B cell (primary cell): ENCODE measurements at regions not wholly inside any gene's neighbourhood (a gene's known extent, or its start where the extent isn't known, plus 50 kb on each side); places are given as distances from the start of the nearest gene placed in this dataset.

ENCODE experiments used
- ATAC-seq: fragments of 200-7000 bp; cut with Tn5 transposase; one replicate; pipeline ENCODE4 v1.10.0; 2021; ENCODE audit warnings: low read depth, mild to moderate bottlenecking, moderate number of reproducible peaks, moderate library complexity
- CTCF ChIA-PET: fragments of 350-600 bp; sonication (Branson Sonifier 250); formaldehyde crosslinking; loops from one replicate; lab custom pipeline; 2021; ENCODE audit warnings: antibody characterized with exemption, inconsistent platforms; lab: Charles Lee
- POLR2A ChIA-PET: fragments of 350-600 bp; sonication (Branson Sonifier 250); formaldehyde crosslinking; loops from one replicate; lab custom pipeline; 2021; ENCODE audit warnings: antibody characterized with exemption; lab: Charles Lee
- DNase-seq: peaks from one replicate; pipeline ENCODE4 v3.0.0; 2013
- H2AFZ ChIP-seq: 2 replicates; pipeline ENCODE4 v1.6.1; 2012; ENCODE audit warnings: mild to moderate bottlenecking, low read depth, low read length; ENCODE audit not compliant: insufficient read depth, poor library complexity, severe bottlenecking
- H3K27ac ChIP-seq, 2 donors: 1 replicate in 1 of 2; 2 replicates in 1 of 2; pipeline ENCODE4 v1.5.1; 2012 to 2013; ENCODE audit warnings: low read length in 2 of 2, mild to moderate bottlenecking in 2 of 2, moderate library complexity in 1 of 2
- H3K27me3 ChIP-seq, 4 experiments: fragments of 200-600 bp in 1 of 4; sonication (generic) in 1 of 4; replicated peaks in 1 of 4; 1 replicate in 2 of 4; 2 replicates in 2 of 4; pipeline versions ENCODE4 v1.6.1 to v1.7.0; 2013 to 2016; ENCODE audit warnings: low read length in 3 of 4, mild to moderate bottlenecking in 2 of 4, mixed read lengths in 1 of 4, moderate library complexity in 1 of 4; ENCODE audit not compliant: insufficient read depth in 4 of 4, control insufficient read depth in 3 of 4; ENCODE audit errors: control extremely low read depth in 1 of 4
- H3K36me3 ChIP-seq, 2 experiments: replicated peaks in 1 of 2; 1 replicate in 1 of 2; 2 replicates in 1 of 2; pipeline versions ENCODE4 v1.6.1 to v1.7.1; 2013; ENCODE audit warnings: low read length in 1 of 2; ENCODE audit not compliant: insufficient read depth in 2 of 2, control insufficient read depth in 1 of 2; ENCODE audit errors: control extremely low read depth in 1 of 2, extremely low read depth in 1 of 2
- H3K4me1 ChIP-seq, 2 donors: fragments of 200-600 bp in 1 of 2; sonication (generic) in 1 of 2; 1 replicate in 1 of 2; 2 replicates in 1 of 2; pipeline versions ENCODE4 v1.5.1 to v1.6.1; 2013 to 2017; ENCODE audit warnings: low read length in 2 of 2; ENCODE audit not compliant: control insufficient read depth in 2 of 2, insufficient read depth in 2 of 2
- H3K4me2 ChIP-seq: replicated peaks from 2 replicates; pipeline ENCODE3; 2012; ENCODE audit warnings: mild to moderate bottlenecking, low read depth, low read length; ENCODE audit not compliant: poor library complexity, severe bottlenecking
- H3K4me3 ChIP-seq, 5 experiments: fragments of 200-600 bp in 1 of 5; sonication (generic) in 1 of 5; 1 replicate in 3 of 5; 2 replicates in 2 of 5; pipeline versions ENCODE4 v1.5.1 to v1.7.0; 2011 to 2016; ENCODE audit warnings: low read length in 4 of 5, mild to moderate bottlenecking in 4 of 5, low read depth in 2 of 5, control low read depth in 1 of 5, moderate library complexity in 1 of 5; ENCODE audit not compliant: insufficient read depth in 1 of 5; ENCODE audit errors: control extremely low read depth in 1 of 5, extremely low read depth in 1 of 5
- H3K79me2 ChIP-seq: fragments of 200-600 bp; sonication (generic); one replicate; pipeline ENCODE4 v1.6.0; 2016; ENCODE audit warnings: low read length; ENCODE audit not compliant: control insufficient read depth, insufficient read depth
- H3K9ac ChIP-seq: fragments of 200-600 bp; sonication (generic); 2 replicates; pipeline ENCODE4 v1.6.1; 2017; ENCODE audit warnings: mild to moderate bottlenecking, low read length, moderate library complexity
- H3K9me3 ChIP-seq, 3 donors: one replicate each; pipeline versions ENCODE4 v1.6.1 to v1.7.1; 2013; ENCODE audit warnings: low read length in 2 of 3; ENCODE audit not compliant: control insufficient read depth in 2 of 3, insufficient read depth in 1 of 3; ENCODE audit errors: control extremely low read depth in 1 of 3
- H4K20me1 ChIP-seq: 2 replicates; pipeline ENCODE4 v1.6.0; 2012; ENCODE audit warnings: mild to moderate bottlenecking, low read length; ENCODE audit not compliant: insufficient read depth, control insufficient read depth, poor library complexity, severe bottlenecking
- H3K27ac Mint-ChIP-seq: one replicate; pipeline ENCODE4 v1.8.0; 2021; ENCODE audit warnings: mixed read lengths
- H3K27me3 Mint-ChIP-seq: one replicate; pipeline ENCODE4 v1.8.0; 2021; ENCODE audit warnings: mixed read lengths
- H3K4me1 Mint-ChIP-seq: one replicate; pipeline ENCODE4 v1.8.0; 2021; ENCODE audit warnings: mixed read lengths
- H3K4me3 Mint-ChIP-seq: one replicate; pipeline ENCODE4 v1.8.0; 2021; ENCODE audit warnings: mixed read lengths
- H3K9me3 Mint-ChIP-seq: one replicate; pipeline ENCODE4 v1.8.0; 2022; ENCODE audit warnings: mixed read lengths; ENCODE audit not compliant: insufficient read depth
- EZH2 ChIP-seq: IDR thresholded peaks from 2 replicates; pipeline ENCODE4 v1.6.1; 2012; ENCODE audit warnings: borderline replicate concordance, low read depth, mild to moderate bottlenecking, moderate library complexity, low read length; ENCODE audit not compliant: insufficient read depth, poor library complexity, severe bottlenecking
- WGBS: methylation state at CpG from one replicate; pipeline ENCODE4 v1.1.5; 2013; ENCODE audit warnings: missing lambda C conversion rate; ENCODE audit not compliant: insufficient coverage; 5-methylcytosine and 5-hydroxymethylcytosine counted together
- intact Hi-C: fragments of 100-400 bp; cut with micrococcal nuclease; formaldehyde crosslinking; loops from one replicate; pipeline ENCODE4 v1.10.0; 2022
- TF ChIP-seq, protein P1 (sequence below): fragments of 200-600 bp; IDR thresholded peaks from one replicate; pipeline ENCODE4 v1.8.0; 2022; ENCODE audit warnings: antibody characterized with exemption, mild to moderate bottlenecking

DNA sequence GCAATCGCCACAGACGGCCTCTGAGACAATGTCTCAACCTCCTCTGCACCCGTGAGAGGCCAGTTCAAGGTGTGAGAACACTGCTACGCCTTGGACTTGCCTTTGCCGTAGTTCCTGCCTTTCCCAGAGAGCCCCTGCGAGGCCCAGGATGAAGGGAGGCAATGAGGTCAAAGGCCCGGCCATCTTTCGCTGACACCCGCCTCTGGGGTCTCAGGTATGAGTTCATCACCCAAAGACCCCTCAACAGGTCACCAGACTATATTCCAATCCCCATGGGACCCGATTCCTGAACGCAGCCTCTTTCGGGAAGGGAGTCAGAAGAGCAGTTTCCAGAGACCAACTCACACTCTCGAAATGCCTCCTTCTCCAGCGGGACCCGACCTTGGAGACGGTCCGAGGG lies 573.5 kb downstream of the KCNJ18 start:
- DNase-seq (no peak), ATAC-seq (no peak)
- ChIA-PET CTCF (no interaction called here), POLR2A (no interaction called here)
- Mint-ChIP-seq H3K4me1 (no peaks in the 10 kb centered on the region), H3K27me3 (no peaks in the 10 kb centered on the region), H3K4me3 (no peak overlapping the region), H3K27ac (no peak overlapping the region), H3K9me3 (no peaks in the 10 kb centered on the region)
- Histone ChIP-seq H3K9ac (no peak overlapping the region), H3K9me3 (peaks cover 0 to 49% (median 3%) of the 10 kb centered on the region in 3 donors), H3K4me2 (no peak overlapping the region), H3K27ac (no peak overlapping the region), H3K4me1 (no peaks in the 10 kb centered on the region), H2AFZ (no peak overlapping the region), H3K79me2 (no peaks in the 10 kb centered on the region), H3K36me3 (no peaks in the 10 kb centered on the region), H3K27me3 (no peaks in the 10 kb centered on the region), H4K20me1 (no peaks in the 10 kb centered on the region), H3K4me3 (no peak overlapping the region)
- no peak for TF ChIP-seq EZH2
- TF ChIP-seq, protein P1, sequence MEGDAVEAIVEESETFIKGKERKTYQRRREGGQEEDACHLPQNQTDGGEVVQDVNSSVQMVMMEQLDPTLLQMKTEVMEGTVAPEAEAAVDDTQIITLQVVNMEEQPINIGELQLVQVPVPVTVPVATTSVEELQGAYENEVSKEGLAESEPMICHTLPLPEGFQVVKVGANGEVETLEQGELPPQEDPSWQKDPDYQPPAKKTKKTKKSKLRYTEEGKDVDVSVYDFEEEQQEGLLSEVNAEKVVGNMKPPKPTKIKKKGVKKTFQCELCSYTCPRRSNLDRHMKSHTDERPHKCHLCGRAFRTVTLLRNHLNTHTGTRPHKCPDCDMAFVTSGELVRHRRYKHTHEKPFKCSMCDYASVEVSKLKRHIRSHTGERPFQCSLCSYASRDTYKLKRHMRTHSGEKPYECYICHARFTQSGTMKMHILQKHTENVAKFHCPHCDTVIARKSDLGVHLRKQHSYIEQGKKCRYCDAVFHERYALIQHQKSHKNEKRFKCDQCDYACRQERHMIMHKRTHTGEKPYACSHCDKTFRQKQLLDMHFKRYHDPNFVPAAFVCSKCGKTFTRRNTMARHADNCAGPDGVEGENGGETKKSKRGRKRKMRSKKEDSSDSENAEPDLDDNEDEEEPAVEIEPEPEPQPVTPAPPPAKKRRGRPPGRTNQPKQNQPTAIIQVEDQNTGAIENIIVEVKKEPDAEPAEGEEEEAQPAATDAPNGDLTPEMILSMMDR, result no peak
- intact Hi-C loops, result no loop called here
- 87% methylated on average over 17 of the region's 17 CpGs for WGBS

DNA sequence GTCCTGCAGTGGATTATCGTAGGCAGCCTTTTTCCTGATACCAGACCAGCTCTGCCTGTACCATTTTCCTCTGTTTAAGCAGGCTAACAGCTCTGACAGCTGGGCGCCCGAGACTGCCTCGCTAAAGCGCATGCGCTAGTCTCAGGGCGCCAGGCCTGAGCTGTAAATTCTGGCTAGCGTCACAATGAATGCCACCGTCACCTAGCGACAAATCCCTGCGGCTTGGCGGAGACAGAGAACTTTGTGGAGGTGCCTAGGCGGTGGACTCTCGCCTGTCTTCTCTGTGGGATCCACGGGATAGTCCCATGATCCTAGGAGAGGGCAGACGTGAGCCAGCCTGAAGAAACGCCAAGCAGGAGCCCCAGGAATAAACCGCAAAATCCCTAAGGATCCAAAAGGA lies 573.9 kb downstream of the KCNJ18 start:
- TF ChIP-seq, protein P1, result no peak
- no peak for TF ChIP-seq EZH2
- H3K27me3 Mint-ChIP-seq, result no peaks in the 10 kb centered on the region
- ATAC-seq (no peak), DNase-seq (no peak)
- intact Hi-C loops, result no loop called here
- Histone ChIP-seq H3K9ac (no peak overlapping the region), H3K79me2 (no peaks in the 10 kb centered on the region), H3K4me1 (no peaks in the 10 kb centered on the region), H3K4me2 (no peak overlapping the region), H4K20me1 (no peaks in the 10 kb centered on the region), H2AFZ (no peak overlapping the region), H3K9me3 (peaks cover 0 to 51% (median 3%) of the 10 kb centered on the region in 3 donors), H3K4me3 (no peak overlapping the region), H3K27me3 (no peaks in the 10 kb centered on the region), H3K36me3 (no peaks in the 10 kb centered on the region), H3K27ac (no peak overlapping the region)
- WGBS, result 71% methylated on average over 18 of the region's 18 CpGs
- CTCF ChIA-PET, result no interaction called here
- H3K4me3 Mint-ChIP-seq, result no peak overlapping the region
- H3K4me1 Mint-ChIP-seq, result no peaks in the 10 kb centered on the region
- H3K9me3 Mint-ChIP-seq, result no peaks in the 10 kb centered on the region
- H3K27ac Mint-ChIP-seq, result no peak overlapping the region
- POLR2A ChIA-PET, result no interaction called here
